Putamen (tissue), 1 donor: ENCODE measurements at regions not wholly inside any gene's neighbourhood (a gene's known extent, or its start where the extent isn't known, plus 50 kb on each side); places are given as distances from the start of the nearest gene placed in this dataset.

Experiments used
- DNase-seq: peaks from one replicate; pipeline ENCODE4 v3.0.0-alpha.2; 2016; ENCODE audit warnings: low spot score

- peak; percentile 58 for DNase-seq
These were observed 255.9 kb upstream of the SPRED2 start for GRCh38 chr2:65688141-65688886.

- DNase-seq: peak; percentile 4
These were observed 255.2 kb upstream of the SPRED2 start for GRCh38 chr2:65687614-65688013.

- DNase-seq: peak; percentile 6
These were observed 254.6 kb upstream of the SPRED2 start for GRCh38 chr2:65686928-65687521.

- DNase-seq: no peak
These were observed 249.1 kb upstream of the SPRED2 start for GRCh38 chr2:65681503-65681902.

- DNase-seq: no peak
These were observed 246.5 kb upstream of the SPRED2 start for GRCh38 chr2:65678779-65679391.

- no peak for DNase-seq
These were observed 243.0 kb upstream of the SPRED2 start for GRCh38 chr2:65675350-65675749.

- DNase-seq: no peak
These were observed 239.4 kb upstream of the SPRED2 start for GRCh38 chr2:65671670-65672242.

GRCh38 chr2:65669574-65669973 lies 237.2 kb upstream of the SPRED2 start:
- no peak for DNase-seq

GRCh38 chr2:65668744-65669143 lies 236.3 kb upstream of the SPRED2 start:
- no peak for DNase-seq

GRCh38 chr2:65666156-65666725 lies 233.8 kb upstream of the SPRED2 start:
- no peak for DNase-seq

GRCh38 chr2:65664931-65665330 lies 232.5 kb upstream of the SPRED2 start:
- no peak for DNase-seq

GRCh38 chr2:65663831-65664407 lies 231.5 kb upstream of the SPRED2 start:
- no peak for DNase-seq

GRCh38 chr2:65662654-65663432 lies 230.4 kb upstream of the SPRED2 start:
- no peak for DNase-seq

- no peak for DNase-seq
These were observed 229.7 kb upstream of the SPRED2 start for GRCh38 chr2:65661980-65662653.

- no peak for DNase-seq
These were observed 227.9 kb upstream of the SPRED2 start for GRCh38 chr2:65660340-65660739.

GRCh38 chr2:65658881-65659280 lies 226.5 kb upstream of the SPRED2 start:
- no peak for DNase-seq

- DNase-seq: no peak
These were observed 225.9 kb upstream of the SPRED2 start for GRCh38 chr2:65658266-65658665.

- no peak for DNase-seq
These were observed 223.8 kb upstream of the SPRED2 start for GRCh38 chr2:65656160-65656718.

GRCh38 chr2:65655000-65655399 lies 222.6 kb upstream of the SPRED2 start:
- DNase-seq: no peak

- DNase-seq: no peak
These were observed 222.1 kb upstream of the SPRED2 start for GRCh38 chr2:65654496-65654895.

- DNase-seq: no peak
These were observed 219.7 kb upstream of the SPRED2 start for GRCh38 chr2:65652066-65652465.
